OCI-LY3 (cell line): ENCODE measurements at regions not wholly inside any gene's neighbourhood (a gene's known extent, or its start where the extent isn't known, plus 50 kb on each side); places are given as distances from the start of the nearest gene placed in this dataset.

ENCODE experiments used
- EZH2phosphoT487 ChIP-seq: fragments of 200-600 bp; shearing (Covaris generic); IDR thresholded peaks from 2 replicates; pipeline ENCODE4 v1.6.1; 2018; ENCODE audit warnings: antibody characterized with exemption, mixed run types, low read depth
- TF ChIP-seq, protein P1 (sequence below): fragments of 200-600, 300-600 bp; sonication (generic); IDR thresholded peaks from 2 replicates; pipeline ENCODE4 v1.5.1; 2014; ENCODE audit warnings: antibody characterized with exemption, low read length, low read depth

GRCh38 chr1:83545066-83545862, 453.7 kb downstream of the TTLL7 start:
- TF ChIP-seq, protein P1, sequence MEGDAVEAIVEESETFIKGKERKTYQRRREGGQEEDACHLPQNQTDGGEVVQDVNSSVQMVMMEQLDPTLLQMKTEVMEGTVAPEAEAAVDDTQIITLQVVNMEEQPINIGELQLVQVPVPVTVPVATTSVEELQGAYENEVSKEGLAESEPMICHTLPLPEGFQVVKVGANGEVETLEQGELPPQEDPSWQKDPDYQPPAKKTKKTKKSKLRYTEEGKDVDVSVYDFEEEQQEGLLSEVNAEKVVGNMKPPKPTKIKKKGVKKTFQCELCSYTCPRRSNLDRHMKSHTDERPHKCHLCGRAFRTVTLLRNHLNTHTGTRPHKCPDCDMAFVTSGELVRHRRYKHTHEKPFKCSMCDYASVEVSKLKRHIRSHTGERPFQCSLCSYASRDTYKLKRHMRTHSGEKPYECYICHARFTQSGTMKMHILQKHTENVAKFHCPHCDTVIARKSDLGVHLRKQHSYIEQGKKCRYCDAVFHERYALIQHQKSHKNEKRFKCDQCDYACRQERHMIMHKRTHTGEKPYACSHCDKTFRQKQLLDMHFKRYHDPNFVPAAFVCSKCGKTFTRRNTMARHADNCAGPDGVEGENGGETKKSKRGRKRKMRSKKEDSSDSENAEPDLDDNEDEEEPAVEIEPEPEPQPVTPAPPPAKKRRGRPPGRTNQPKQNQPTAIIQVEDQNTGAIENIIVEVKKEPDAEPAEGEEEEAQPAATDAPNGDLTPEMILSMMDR = no peak
- TF ChIP-seq EZH2phosphoT487 = no peak
